Peyer's patch (tissue), 4 donors: ENCODE measurements at regions not wholly inside any gene's neighbourhood (a gene's known extent, or its start where the extent isn't known, plus 50 kb on each side); places are given as distances from the start of the nearest gene placed in this dataset.

Experiments
- CTCF ChIP-seq, 6 experiments: fragments of 450-650 bp in 4 of 6; fragments of 200-600 bp in 2 of 6; sonication (generic) in 1 of 6; IDR thresholded peaks; one replicate each; pipeline ENCODE4 v1.5.1; 2017 to 2019; ENCODE audit warnings: antibody characterized with exemption in 6 of 6, mild to moderate bottlenecking in 3 of 6, moderate library complexity in 1 of 6
- POLR2A ChIP-seq, 2 donors: fragments of 450-650 bp; IDR thresholded peaks; one replicate each; pipeline ENCODE4 v1.5.1; 2017; ENCODE audit warnings: antibody characterized with exemption in 2 of 2, mild to moderate bottlenecking in 2 of 2, moderate library complexity in 2 of 2

DNA sequence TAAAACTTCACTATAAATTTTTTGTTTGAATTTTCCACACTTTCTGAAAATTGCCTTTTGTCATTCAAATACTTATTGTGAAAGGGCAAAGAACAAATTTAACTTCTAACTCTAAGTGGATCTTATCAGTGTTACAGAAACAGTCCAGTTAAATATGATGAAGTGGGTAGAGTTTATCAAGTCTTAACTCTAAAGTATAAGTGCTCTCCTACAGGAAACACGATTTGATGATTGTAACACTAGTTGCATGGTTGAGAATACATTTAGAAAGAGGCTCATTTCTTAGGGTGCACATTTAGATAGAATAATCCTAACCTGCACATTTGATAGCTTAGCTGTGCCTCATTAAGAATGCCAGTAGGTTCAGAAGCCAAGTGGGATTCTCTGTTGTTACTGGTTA lies 838.3 kb upstream of the ATXN7L3B start:
- TF ChIP-seq CTCF (IDR thresholded peaks at IDR 0.05), result no peak
- no peak for TF ChIP-seq POLR2A (IDR thresholded peaks at IDR 0.05)
